Neuronal stem cell (in vitro differentiated cells): ENCODE measurements at regions not wholly inside any gene's neighbourhood (a gene's known extent, or its start where the extent isn't known, plus 50 kb on each side); places are given as distances from the start of the nearest gene placed in this dataset.

Experiments used
- DNase-seq: peaks from one replicate; pipeline ENCODE4 v3.0.0-alpha.2; 2013; ENCODE audit warnings: low spot score
- H2AFZ ChIP-seq: one replicate; pipeline ENCODE4 v1.6.1; 2013; ENCODE audit warnings: mild to moderate bottlenecking, low read length, inconsistent platforms
- H2AK5ac ChIP-seq: 2 replicates; pipeline ENCODE4 v1.6.1; 2013; ENCODE audit warnings: low read depth, mild to moderate bottlenecking, inconsistent platforms, low read length, moderate library complexity, mixed read lengths
- H2BK120ac ChIP-seq: 2 replicates; pipeline ENCODE4 v1.6.1; 2013; ENCODE audit warnings: low read depth, mild to moderate bottlenecking, inconsistent platforms, low read length, moderate library complexity, mixed read lengths
- H2BK12ac ChIP-seq: one replicate; pipeline ENCODE4 v1.6.1; 2013; ENCODE audit warnings: low read length, inconsistent platforms
- H2BK15ac ChIP-seq: 2 replicates; pipeline ENCODE4 v1.6.1; 2013; ENCODE audit warnings: mild to moderate bottlenecking, low read length, inconsistent platforms, mixed read lengths
- H2BK5ac ChIP-seq: one replicate; pipeline ENCODE4 v1.6.1; 2013; ENCODE audit warnings: inconsistent platforms, mild to moderate bottlenecking, low read length, moderate library complexity
- H3K14ac ChIP-seq: one replicate; pipeline ENCODE4 v1.6.1; 2013; ENCODE audit warnings: low read length, inconsistent platforms
- H3K18ac ChIP-seq: 2 replicates; pipeline ENCODE4 v1.6.1; 2013; ENCODE audit warnings: low read length, inconsistent platforms
- H3K23ac ChIP-seq: 2 replicates; pipeline ENCODE4 v1.6.1; 2013; ENCODE audit warnings: low read depth, mild to moderate bottlenecking, mixed read lengths, low read length, inconsistent platforms; ENCODE audit not compliant: poor library complexity
- H3K27ac ChIP-seq: replicated peaks from 3 replicates; pipeline ENCODE4 v1.5.1; 2013; ENCODE audit warnings: low read length, inconsistent platforms
- H3K27me3 ChIP-seq, 3 experiments: 2 replicates each; pipeline ENCODE4 v1.6.1; 2013; ENCODE audit warnings: low read length in 3 of 3, mild to moderate bottlenecking in 2 of 3, inconsistent platforms in 1 of 3, low read depth in 1 of 3, mixed read lengths in 1 of 3, moderate library complexity in 1 of 3; ENCODE audit not compliant: control insufficient read depth in 3 of 3, insufficient read depth in 3 of 3
- H3K36me3 ChIP-seq, 2 donors: replicated peaks in 1 of 2; 2 replicates each; pipeline ENCODE4 v1.6.1; 2013; ENCODE audit warnings: low read length in 2 of 2; ENCODE audit not compliant: control insufficient read depth in 2 of 2, insufficient read depth in 2 of 2
- H3K4ac ChIP-seq: 2 replicates; pipeline ENCODE4 v1.6.1; 2013; ENCODE audit warnings: inconsistent platforms, mild to moderate bottlenecking, low read length, moderate library complexity
- H3K4me1 ChIP-seq, 2 donors: 1 replicate in 1 of 2; 2 replicates in 1 of 2; pipeline ENCODE4 v1.6.1; 2013; ENCODE audit warnings: low read length in 2 of 2, low read depth in 1 of 2; ENCODE audit not compliant: control insufficient read depth in 2 of 2, insufficient read depth in 1 of 2
- H3K4me2 ChIP-seq: one replicate; pipeline ENCODE4 v1.6.1; 2013; ENCODE audit warnings: mild to moderate bottlenecking, low read length, inconsistent platforms; ENCODE audit not compliant: insufficient read depth, poor library complexity, severe bottlenecking
- H3K4me3 ChIP-seq, 2 donors: 2 replicates each; pipeline ENCODE4 v1.5.1; 2013; ENCODE audit warnings: low read length in 2 of 2, mild to moderate bottlenecking in 2 of 2, inconsistent platforms in 1 of 2, moderate library complexity in 1 of 2
- H3K79me1 ChIP-seq: one replicate; pipeline ENCODE4 v1.6.1; 2013; ENCODE audit warnings: low read depth, mild to moderate bottlenecking, inconsistent platforms, low read length, moderate library complexity
- H3K9ac ChIP-seq: one replicate; pipeline ENCODE4 v1.6.1; 2013; ENCODE audit warnings: mild to moderate bottlenecking, low read depth, low read length, inconsistent platforms; ENCODE audit not compliant: poor library complexity
- H3K9me3 ChIP-seq, 2 donors: replicated peaks in 1 of 2; 2 replicates each; pipeline versions ENCODE3 to v1.6.1; 2013; ENCODE audit warnings: low read length in 2 of 2, mild to moderate bottlenecking in 2 of 2, inconsistent platforms in 1 of 2, low read depth in 1 of 2, mixed read lengths in 1 of 2, moderate library complexity in 1 of 2; ENCODE audit not compliant: control insufficient read depth in 2 of 2, insufficient read depth in 1 of 2
- H4K8ac ChIP-seq: one replicate; pipeline ENCODE4 v1.6.1; 2013; ENCODE audit warnings: low read depth, mild to moderate bottlenecking, inconsistent platforms, low read length, moderate library complexity
- H4K91ac ChIP-seq: one replicate; pipeline ENCODE4 v1.6.1; 2013; ENCODE audit warnings: low read length, low read depth, mild to moderate bottlenecking, inconsistent platforms; ENCODE audit not compliant: poor library complexity
- WGBS, 2 donors: extraction: QIAGEN DNeasy Blood & Tissue Kit; methylation state at CpG; one replicate each; pipeline ENCODE4 v1.1.7; 2013; ENCODE audit warnings: missing lambda C conversion rate in 2 of 2, mixed read lengths in 1 of 2; ENCODE audit not compliant: insufficient read length in 2 of 2, insufficient replicate concordance in 1 of 2; ENCODE audit errors: extremely low coverage in 2 of 2; 5-methylcytosine and 5-hydroxymethylcytosine counted together

DNA sequence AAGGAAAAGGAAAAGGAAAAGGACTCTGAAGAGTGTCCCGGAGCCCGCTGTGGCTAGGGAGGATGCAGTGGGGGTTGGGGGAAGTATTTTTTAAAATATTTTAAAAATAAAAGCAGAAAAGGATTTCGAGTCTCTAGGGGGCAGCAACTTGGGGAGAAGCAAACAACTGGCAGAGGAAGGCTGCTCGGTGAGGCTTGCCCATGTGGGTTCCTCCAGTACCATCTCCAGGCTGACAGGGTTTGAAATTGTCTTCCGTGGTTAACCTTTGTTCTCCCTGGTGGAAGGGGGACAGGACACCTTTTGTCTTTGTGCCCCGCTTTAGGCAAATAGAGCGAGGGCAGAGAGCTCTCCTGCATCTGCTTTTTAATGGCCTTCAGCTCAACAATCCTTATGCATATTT is 60.4 kb upstream of the SNX9 start:
- H3K4me3 ChIP-seq, result no peak overlapping the region
- no peak for DNase-seq

DNA sequence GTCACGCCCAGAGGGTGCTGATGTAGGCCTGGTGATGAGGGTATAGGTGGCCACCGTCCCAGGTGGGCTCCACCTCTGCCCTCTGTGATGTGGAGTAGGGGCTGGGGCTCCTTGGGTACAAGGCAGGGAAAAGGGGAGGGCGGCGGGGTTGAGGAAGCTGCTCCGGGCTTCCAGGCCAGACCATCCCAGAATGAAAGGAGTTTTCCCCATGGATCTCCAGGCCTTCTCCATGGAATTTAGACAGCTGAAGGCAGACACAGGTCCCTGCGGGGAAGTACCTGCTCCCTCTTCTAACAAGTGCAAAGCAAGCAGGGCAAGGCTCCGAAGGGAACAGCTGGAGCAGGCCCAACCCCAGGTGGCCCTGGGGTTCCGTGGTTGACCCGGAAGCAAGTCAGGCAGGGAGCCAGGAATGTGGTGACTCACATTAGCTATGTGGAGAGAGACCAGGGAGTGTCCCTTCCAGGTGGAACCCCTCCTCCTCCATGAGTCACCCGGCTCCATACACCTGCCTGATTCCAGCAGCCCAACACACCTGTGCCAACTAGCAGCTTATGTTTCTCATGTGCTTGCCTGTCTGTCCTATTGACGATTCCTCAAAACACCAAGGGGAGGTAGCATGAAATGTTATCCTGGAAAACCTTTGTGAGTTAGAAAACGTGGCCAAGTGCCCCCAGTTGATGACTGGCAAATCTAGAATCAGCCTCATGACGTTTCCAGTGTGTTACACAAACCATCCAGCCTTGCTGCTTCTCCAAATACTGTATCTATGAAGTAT is 59.7 kb upstream of the SNX9 start:
- Histone ChIP-seq H3K18ac (peak overlapping the region; percentile 20), H3K4me3 (no peak overlapping the region), H3K4ac (no peak overlapping the region), H3K14ac (no peak overlapping the region), H3K9ac (no peak overlapping the region), H3K27ac (no peak overlapping the region), H3K4me2 (no peak overlapping the region), H2AK5ac (no peak overlapping the region), H3K9me3 (no peaks in the 10 kb centered on the region), H2BK15ac (no peak overlapping the region), H2BK12ac (no peak overlapping the region), H2BK120ac (no peak overlapping the region), H3K4me1 (peaks cover 0 to 11% of the 10 kb centered on the region in 2 donors), H2BK5ac (no peak overlapping the region), H3K23ac (no peak overlapping the region), H3K36me3 (no peaks in the 10 kb centered on the region), H4K91ac (no peak overlapping the region), H3K79me1 (no peaks in the 10 kb centered on the region), H2AFZ (no peak overlapping the region), H4K8ac (no peak overlapping the region), H3K27me3 (no peaks in the 10 kb centered on the region)
- no CpG with 5 or more reads among the region's 13 CpGs for WGBS, 2 donors
- DNase-seq, result no peak

More for the DNA sequence above, 60.4 kb upstream of the SNX9 start:
- Histone ChIP-seq H4K91ac (no peak overlapping the region), H3K9me3 (no peaks in the 10 kb centered on the region), H3K23ac (no peak overlapping the region), H3K79me1 (no peaks in the 10 kb centered on the region), H2AFZ (no peak overlapping the region), H2BK12ac (no peak overlapping the region), H2BK15ac (no peak overlapping the region), H3K18ac (no peak overlapping the region), H2BK5ac (no peak overlapping the region), H3K9ac (no peak overlapping the region), H2AK5ac (no peak overlapping the region), H3K4ac (no peak overlapping the region), H3K27ac (no peak overlapping the region), H3K14ac (no peak overlapping the region), H3K36me3 (no peaks in the 10 kb centered on the region), H3K4me2 (no peak overlapping the region), H4K8ac (no peak overlapping the region), H3K27me3 (no peaks in the 10 kb centered on the region), H3K4me1 (peaks cover 0 to 8% of the 10 kb centered on the region in 2 donors), H2BK120ac (no peak overlapping the region)
- whole genome bisulfite sequencing, 2 donors, result no CpG with 5 or more reads among the region's 7 CpGs

DNA sequence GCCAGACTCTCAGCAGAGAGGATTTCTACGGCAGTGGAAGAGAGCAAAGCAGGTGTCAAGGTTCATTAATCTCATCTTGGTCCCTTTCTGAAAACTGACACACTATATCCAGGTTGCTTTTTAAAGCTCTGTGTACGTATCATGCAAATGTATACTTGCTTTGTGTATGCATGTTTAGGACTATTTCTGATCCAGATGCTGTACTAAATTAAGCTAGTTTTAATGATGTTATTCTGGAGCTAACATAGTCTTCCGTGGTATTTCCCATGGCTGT is 59.2 kb upstream of the SNX9 start:
- Histone ChIP-seq H2AFZ (peak overlapping the region; percentile 57), H4K8ac (no peak overlapping the region), H3K4me1 (peaks cover 0 to 11% of the 10 kb centered on the region in 2 donors), H4K91ac (no peak overlapping the region), H3K36me3 (no peaks in the 10 kb centered on the region), H3K9me3 (no peaks in the 10 kb centered on the region), H3K4ac (no peak overlapping the region), H3K27ac (no peak overlapping the region), H3K4me2 (no peak overlapping the region), H2BK12ac (no peak overlapping the region), H3K4me3 (no peak overlapping the region), H3K14ac (no peak overlapping the region), H3K79me1 (no peaks in the 10 kb centered on the region), H2AK5ac (no peak overlapping the region), H3K23ac (no peak overlapping the region), H3K18ac (no peak overlapping the region), H2BK15ac (no peak overlapping the region), H3K27me3 (no peaks in the 10 kb centered on the region), H3K9ac (no peak overlapping the region), H2BK120ac (no peak overlapping the region), H2BK5ac (no peak overlapping the region)
- DNase-seq, result no peak
- WGBS, 2 donors, result no CpG with 5 or more reads among the region's 3 CpGs

DNA sequence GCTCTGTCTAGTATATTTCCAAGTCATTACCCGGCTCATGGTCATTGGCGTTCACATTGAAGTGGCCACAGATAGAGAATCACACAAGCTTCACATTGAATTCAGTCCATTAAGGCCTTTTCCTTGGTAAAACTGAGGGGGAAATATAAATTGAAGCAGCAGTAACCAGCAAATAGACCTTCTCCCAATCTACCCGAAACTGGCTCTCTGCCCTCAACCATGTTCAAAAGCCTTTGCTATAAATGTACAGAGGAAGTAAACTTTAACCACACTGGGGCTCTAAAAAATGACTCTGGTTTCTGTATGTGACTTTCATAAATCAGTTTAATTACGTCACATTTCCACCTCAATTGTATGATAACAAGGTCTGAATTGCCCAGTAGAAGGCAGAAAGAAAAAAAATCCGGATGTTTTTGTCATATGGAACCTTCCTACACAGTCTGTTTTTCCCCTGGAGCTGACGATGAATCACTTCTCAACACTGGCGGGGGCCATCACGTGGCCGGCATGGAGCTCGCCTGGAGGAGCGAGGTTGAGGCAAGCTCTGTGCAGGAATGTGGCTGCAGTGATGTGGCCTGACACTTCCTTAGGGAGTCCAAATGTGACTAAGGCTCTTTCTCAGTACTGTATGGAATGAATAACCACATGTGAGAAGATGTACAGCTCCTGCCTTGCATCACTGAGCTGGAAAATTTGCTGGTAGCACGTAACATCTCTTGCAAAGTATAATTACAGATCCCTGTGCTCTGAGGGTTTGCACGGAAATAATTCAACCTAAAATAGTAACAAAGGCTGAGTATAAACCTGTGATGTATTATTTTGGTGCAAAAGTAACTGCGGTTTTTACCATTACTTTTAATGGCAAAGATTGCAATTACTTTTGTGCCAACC is 58.6 kb upstream of the SNX9 start:
- Histone ChIP-seq H2BK5ac (no peak overlapping the region), H3K4ac (no peak overlapping the region), H3K4me2 (no peak overlapping the region), H3K23ac (no peak overlapping the region), H3K79me1 (no peaks in the 10 kb centered on the region), H2BK12ac (no peak overlapping the region), H4K91ac (no peak overlapping the region), H2AFZ (peak overlapping the region; percentile 57), H3K27me3 (no peaks in the 10 kb centered on the region), H3K9ac (no peak overlapping the region), H3K36me3 (no peaks in the 10 kb centered on the region), H3K27ac (no peak overlapping the region), H2BK120ac (no peak overlapping the region), H3K9me3 (no peaks in the 10 kb centered on the region), H2AK5ac (no peak overlapping the region), H3K14ac (no peak overlapping the region), H2BK15ac (no peak overlapping the region), H3K4me3 (no peak overlapping the region), H3K4me1 (peaks cover 0 to 11% of the 10 kb centered on the region in 2 donors), H4K8ac (no peak overlapping the region), H3K18ac (no peak overlapping the region)
- no peak for DNase-seq
- WGBS, 2 donors, result no CpG with 5 or more reads among the region's 14 CpGs
